B cell (primary cell): ENCODE measurements at regions not wholly inside any gene's neighbourhood (a gene's known extent, or its start where the extent isn't known, plus 50 kb on each side); places are given as distances from the start of the nearest gene placed in this dataset.

Source experiments
- ATAC-seq: fragments of 200-7000 bp; cut with Tn5 transposase; one replicate; pipeline ENCODE4 v1.10.0; 2021; ENCODE audit warnings: low read depth, mild to moderate bottlenecking, moderate number of reproducible peaks, moderate library complexity
- CTCF ChIA-PET: fragments of 350-600 bp; sonication (Branson Sonifier 250); formaldehyde crosslinking; loops from one replicate; lab custom pipeline; 2021; ENCODE audit warnings: antibody characterized with exemption, inconsistent platforms; lab: Charles Lee
- POLR2A ChIA-PET: fragments of 350-600 bp; sonication (Branson Sonifier 250); formaldehyde crosslinking; loops from one replicate; lab custom pipeline; 2021; ENCODE audit warnings: antibody characterized with exemption; lab: Charles Lee
- DNase-seq: peaks from one replicate; pipeline ENCODE4 v3.0.0; 2013
- H2AFZ ChIP-seq: 2 replicates; pipeline ENCODE4 v1.6.1; 2012; ENCODE audit warnings: mild to moderate bottlenecking, low read depth, low read length; ENCODE audit not compliant: insufficient read depth, poor library complexity, severe bottlenecking
- H3K27ac ChIP-seq, 2 donors: 1 replicate in 1 of 2; 2 replicates in 1 of 2; pipeline ENCODE4 v1.5.1; 2012 to 2013; ENCODE audit warnings: low read length in 2 of 2, mild to moderate bottlenecking in 2 of 2, moderate library complexity in 1 of 2
- H3K27me3 ChIP-seq, 4 experiments: fragments of 200-600 bp in 1 of 4; sonication (generic) in 1 of 4; replicated peaks in 1 of 4; 1 replicate in 2 of 4; 2 replicates in 2 of 4; pipeline versions ENCODE4 v1.6.1 to v1.7.0; 2013 to 2016; ENCODE audit warnings: low read length in 3 of 4, mild to moderate bottlenecking in 2 of 4, mixed read lengths in 1 of 4, moderate library complexity in 1 of 4; ENCODE audit not compliant: insufficient read depth in 4 of 4, control insufficient read depth in 3 of 4; ENCODE audit errors: control extremely low read depth in 1 of 4
- H3K36me3 ChIP-seq, 2 experiments: replicated peaks in 1 of 2; 1 replicate in 1 of 2; 2 replicates in 1 of 2; pipeline versions ENCODE4 v1.6.1 to v1.7.1; 2013; ENCODE audit warnings: low read length in 1 of 2; ENCODE audit not compliant: insufficient read depth in 2 of 2, control insufficient read depth in 1 of 2; ENCODE audit errors: control extremely low read depth in 1 of 2, extremely low read depth in 1 of 2
- H3K4me1 ChIP-seq, 2 donors: fragments of 200-600 bp in 1 of 2; sonication (generic) in 1 of 2; 1 replicate in 1 of 2; 2 replicates in 1 of 2; pipeline versions ENCODE4 v1.5.1 to v1.6.1; 2013 to 2017; ENCODE audit warnings: low read length in 2 of 2; ENCODE audit not compliant: control insufficient read depth in 2 of 2, insufficient read depth in 2 of 2
- H3K4me2 ChIP-seq: replicated peaks from 2 replicates; pipeline ENCODE3; 2012; ENCODE audit warnings: mild to moderate bottlenecking, low read depth, low read length; ENCODE audit not compliant: poor library complexity, severe bottlenecking
- H3K4me3 ChIP-seq, 5 experiments: fragments of 200-600 bp in 1 of 5; sonication (generic) in 1 of 5; 1 replicate in 3 of 5; 2 replicates in 2 of 5; pipeline versions ENCODE4 v1.5.1 to v1.7.0; 2011 to 2016; ENCODE audit warnings: low read length in 4 of 5, mild to moderate bottlenecking in 4 of 5, low read depth in 2 of 5, control low read depth in 1 of 5, moderate library complexity in 1 of 5; ENCODE audit not compliant: insufficient read depth in 1 of 5; ENCODE audit errors: control extremely low read depth in 1 of 5, extremely low read depth in 1 of 5
- H3K79me2 ChIP-seq: fragments of 200-600 bp; sonication (generic); one replicate; pipeline ENCODE4 v1.6.0; 2016; ENCODE audit warnings: low read length; ENCODE audit not compliant: control insufficient read depth, insufficient read depth
- H3K9ac ChIP-seq: fragments of 200-600 bp; sonication (generic); 2 replicates; pipeline ENCODE4 v1.6.1; 2017; ENCODE audit warnings: mild to moderate bottlenecking, low read length, moderate library complexity
- H3K9me3 ChIP-seq, 3 donors: one replicate each; pipeline versions ENCODE4 v1.6.1 to v1.7.1; 2013; ENCODE audit warnings: low read length in 2 of 3; ENCODE audit not compliant: control insufficient read depth in 2 of 3, insufficient read depth in 1 of 3; ENCODE audit errors: control extremely low read depth in 1 of 3
- H4K20me1 ChIP-seq: 2 replicates; pipeline ENCODE4 v1.6.0; 2012; ENCODE audit warnings: mild to moderate bottlenecking, low read length; ENCODE audit not compliant: insufficient read depth, control insufficient read depth, poor library complexity, severe bottlenecking
- H3K27ac Mint-ChIP-seq: one replicate; pipeline ENCODE4 v1.8.0; 2021; ENCODE audit warnings: mixed read lengths
- H3K27me3 Mint-ChIP-seq: one replicate; pipeline ENCODE4 v1.8.0; 2021; ENCODE audit warnings: mixed read lengths
- H3K4me1 Mint-ChIP-seq: one replicate; pipeline ENCODE4 v1.8.0; 2021; ENCODE audit warnings: mixed read lengths
- H3K4me3 Mint-ChIP-seq: one replicate; pipeline ENCODE4 v1.8.0; 2021; ENCODE audit warnings: mixed read lengths
- H3K9me3 Mint-ChIP-seq: one replicate; pipeline ENCODE4 v1.8.0; 2022; ENCODE audit warnings: mixed read lengths; ENCODE audit not compliant: insufficient read depth
- CTCF ChIP-seq: fragments of 200-600 bp; IDR thresholded peaks from one replicate; pipeline ENCODE4 v1.8.0; 2022; ENCODE audit warnings: antibody characterized with exemption, mild to moderate bottlenecking
- EZH2 ChIP-seq: IDR thresholded peaks from 2 replicates; pipeline ENCODE4 v1.6.1; 2012; ENCODE audit warnings: borderline replicate concordance, low read depth, mild to moderate bottlenecking, moderate library complexity, low read length; ENCODE audit not compliant: insufficient read depth, poor library complexity, severe bottlenecking
- WGBS: methylation state at CpG from one replicate; pipeline ENCODE4 v1.1.5; 2013; ENCODE audit warnings: missing lambda C conversion rate; ENCODE audit not compliant: insufficient coverage; 5-methylcytosine and 5-hydroxymethylcytosine counted together
- intact Hi-C: fragments of 100-400 bp; cut with micrococcal nuclease; formaldehyde crosslinking; loops from one replicate; pipeline ENCODE4 v1.10.0; 2022

GRCh38 chr6:138691595-138692057, 81.9 kb upstream of the CCDC28A start:
- WGBS: 82% methylated on average over 14 of the region's 14 CpGs
- Mint-ChIP-seq H3K27ac (no peak overlapping the region), H3K4me1 (peaks cover 10% of the 10 kb centered on the region), H3K27me3 (peaks cover 28% of the 10 kb centered on the region), H3K4me3 (peak overlapping the region; percentile 86), H3K9me3 (no peaks in the 10 kb centered on the region)
- intact Hi-C loops: loop anchor here (1.0 to 5.0 kb wide), 4 partner anchors 75 to 673 kb away; no protein-coding TSS in a partner anchor
- POLR2A ChIA-PET: no interaction called here
- ATAC-seq: no peak
- peak overlapping the region; percentile 69 for H3K9ac ChIP-seq
- peak overlapping the region in 3 of 5 experiments; percentile 60 to 76 (median 67) for H3K4me3 ChIP-seq
- TF ChIP-seq CTCF (no peak), EZH2 (no peak)
- H3K27ac ChIP-seq: no peak overlapping the region
- peak overlapping the region; percentile 90 for H3K4me2 ChIP-seq
- peak overlapping the region; percentile 68 for H2AFZ ChIP-seq
- H4K20me1 ChIP-seq: no peaks in the 10 kb centered on the region
- H3K4me1 ChIP-seq: peaks cover 9 to 11% of the 10 kb centered on the region in 2 donors
- no peaks in the 10 kb centered on the region for H3K36me3 ChIP-seq
- DNase-seq: no peak
- CTCF ChIA-PET: interaction anchor here (1.0 to 3.9 kb wide), 9 partner anchors 8 to 103 kb away, joined by 3 to 41 read pairs (median 8); no protein-coding TSS in a partner anchor
- no peaks in the 10 kb centered on the region for H3K9me3 ChIP-seq
- H3K79me2 ChIP-seq: no peaks in the 10 kb centered on the region
- peaks cover 0 to 22% (median 12%) of the 10 kb centered on the region in 4 experiments for H3K27me3 ChIP-seq
